SKM-1 treated with dmso at 0.1 percent for 144 hours (cell line): ENCODE measurements at regions not wholly inside any gene's neighbourhood (a gene's known extent, or its start where the extent isn't known, plus 50 kb on each side); places are given as distances from the start of the nearest gene placed in this dataset.
A peak's percentile ranks its signal among the peaks of the same experiment; 100 is the strongest.

Source experiments
- DNase-seq: peaks from one replicate; lab custom pipeline; 2025; ENCODE audit not compliant: unreplicated experiment; lab: John Stamatoyannopoulos, UW

- peak; percentile 65 for DNase-seq
Observed at GRCh38 chr10:101297901-101298486, 56.0 kb upstream of the BTRC start.

- DNase-seq: no peak
Observed at GRCh38 chr10:101299211-101299610, 54.8 kb upstream of the BTRC start.

GRCh38 chr10:101301111-101301731, 52.7 kb upstream of the BTRC start:
- DNase-seq: peak; percentile 7

GRCh38 chr10:101303087-101303703, 50.8 kb upstream of the BTRC start:
- no peak for DNase-seq
